H9 (cell line): ENCODE measurements at regions not wholly inside any gene's neighbourhood (a gene's known extent, or its start where the extent isn't known, plus 50 kb on each side); places are given as distances from the start of the nearest gene placed in this dataset.

Experiments
- DNase-seq: peaks from one replicate; pipeline ENCODE4 v3.0.0-alpha.2; 2017
- H2AFZ ChIP-seq: one replicate; pipeline ENCODE4 v1.6.1; 2013; ENCODE audit warnings: mild to moderate bottlenecking, low read length, control low read depth, moderate library complexity
- H2AK5ac ChIP-seq: 2 replicates; pipeline ENCODE4 v1.6.1; 2013; ENCODE audit warnings: low read length, control low read depth, mixed read lengths; ENCODE audit not compliant: insufficient read length
- H2BK120ac ChIP-seq: one replicate; pipeline ENCODE4 v1.6.1; 2013; ENCODE audit warnings: low read depth, mild to moderate bottlenecking, low read length, control low read depth, inconsistent platforms; ENCODE audit not compliant: poor library complexity, severe bottlenecking
- H2BK12ac ChIP-seq: 2 replicates; pipeline ENCODE4 v1.6.1; 2013; ENCODE audit warnings: low read length, control low read depth, mixed read lengths, low read depth; ENCODE audit not compliant: insufficient read length
- H2BK15ac ChIP-seq: 2 replicates; pipeline ENCODE4 v1.6.1; 2013; ENCODE audit warnings: low read depth, low read length, control low read depth
- H2BK20ac ChIP-seq: one replicate; pipeline ENCODE4 v1.6.1; 2013; ENCODE audit warnings: low read depth, mild to moderate bottlenecking, low read length, control low read depth, inconsistent platforms; ENCODE audit not compliant: poor library complexity, severe bottlenecking
- H2BK5ac ChIP-seq: 2 replicates; pipeline ENCODE4 v1.6.1; 2013; ENCODE audit warnings: low read length, control low read depth, mixed read lengths; ENCODE audit not compliant: insufficient read length
- H3K14ac ChIP-seq: 2 replicates; pipeline ENCODE4 v1.6.1; 2013; ENCODE audit warnings: low read length, control low read depth; ENCODE audit not compliant: insufficient read depth
- H3K18ac ChIP-seq: 2 replicates; pipeline ENCODE4 v1.6.1; 2013; ENCODE audit warnings: low read depth, mild to moderate bottlenecking, mixed read lengths, low read length, control low read depth; ENCODE audit not compliant: insufficient read length
- H3K23ac ChIP-seq: 2 replicates; pipeline ENCODE4 v1.6.1; 2013; ENCODE audit warnings: low read length, control low read depth, mixed read lengths, low read depth; ENCODE audit not compliant: insufficient read length
- H3K23me2 ChIP-seq: 2 replicates; pipeline ENCODE4 v1.6.1; 2013; ENCODE audit warnings: low read depth, mild to moderate bottlenecking, mixed read lengths, low read length, control low read depth; ENCODE audit not compliant: insufficient read length, poor library complexity, severe bottlenecking
- H3K27ac ChIP-seq: 2 replicates; pipeline ENCODE4 v1.5.1; 2013; ENCODE audit warnings: low read length, control low read depth, mixed read lengths, low read depth; ENCODE audit not compliant: insufficient read length
- H3K27me3 ChIP-seq: 2 replicates; pipeline ENCODE4 v1.6.1; 2013; ENCODE audit warnings: low read length, control low read depth, inconsistent platforms; ENCODE audit not compliant: insufficient read depth
- H3K4ac ChIP-seq: 2 replicates; pipeline ENCODE4 v1.6.1; 2013; ENCODE audit warnings: low read depth, mild to moderate bottlenecking, control low read depth, inconsistent platforms, low read length, moderate library complexity
- H3K4me1 ChIP-seq: 2 replicates; pipeline ENCODE4 v1.6.1; 2013; ENCODE audit warnings: low read length, control low read depth, inconsistent platforms; ENCODE audit not compliant: insufficient read depth
- H3K4me2 ChIP-seq: 2 replicates; pipeline ENCODE4 v1.6.1; 2013; ENCODE audit warnings: low read length, control low read depth, mixed read lengths; ENCODE audit not compliant: insufficient read length, insufficient read depth
- H3K56ac ChIP-seq: 2 replicates; pipeline ENCODE4 v1.6.1; 2013; ENCODE audit warnings: low read depth, mild to moderate bottlenecking, mixed read lengths, low read length, control low read depth; ENCODE audit not compliant: insufficient read length
- H3K79me1 ChIP-seq: 2 replicates; pipeline ENCODE4 v1.6.1; 2013; ENCODE audit warnings: low read depth, mild to moderate bottlenecking, moderate library complexity, low read length, control low read depth, inconsistent platforms; ENCODE audit not compliant: insufficient read depth, poor library complexity, severe bottlenecking
- H3K79me2 ChIP-seq: 2 replicates; pipeline ENCODE4 v1.6.1; 2013; ENCODE audit warnings: low read length, control low read depth, inconsistent platforms; ENCODE audit not compliant: insufficient read depth
- H3K9ac ChIP-seq: 2 replicates; pipeline ENCODE4 v1.6.1; 2013; ENCODE audit warnings: low read length, control low read depth, mixed read lengths; ENCODE audit not compliant: insufficient read length; ENCODE audit errors: extremely low read depth
- H3K9me3 ChIP-seq: one replicate; pipeline ENCODE4 v1.6.1; 2013; ENCODE audit warnings: low read depth, low read length, inconsistent platforms; ENCODE audit not compliant: control insufficient read depth
- H3T11ph ChIP-seq: one replicate; pipeline ENCODE4 v1.6.1; 2013; ENCODE audit warnings: mild to moderate bottlenecking, low read length, control low read depth, inconsistent platforms
- H4K20me1 ChIP-seq: one replicate; pipeline ENCODE4 v1.6.1; 2013; ENCODE audit not compliant: control insufficient read depth, insufficient read length, insufficient read depth
- H4K5ac ChIP-seq: 2 replicates; pipeline ENCODE4 v1.6.1; 2013; ENCODE audit warnings: low read depth, mild to moderate bottlenecking, mixed read lengths, low read length, control low read depth; ENCODE audit not compliant: insufficient read length
- H4K8ac ChIP-seq: replicated peaks from 2 replicates; pipeline ENCODE4 v1.6.1; 2013; ENCODE audit warnings: low read length, control low read depth, mixed read lengths, low read depth; ENCODE audit not compliant: insufficient read length
- H4K91ac ChIP-seq: 2 replicates; pipeline ENCODE4 v1.6.1; 2013; ENCODE audit warnings: low read depth, mild to moderate bottlenecking, moderate library complexity, mixed read lengths, low read length, control low read depth; ENCODE audit not compliant: insufficient read length
- H3K27ac Mint-ChIP-seq, 3 experiments: 2 replicates in 2 of 3; 3 replicates in 1 of 3; pipeline ENCODE4 v1.8.0; 2020 to 2021; ENCODE audit warnings: mixed read lengths in 3 of 3, mild to moderate bottlenecking in 1 of 3, moderate library complexity in 1 of 3
- H3K27me3 Mint-ChIP-seq: 2 replicates; pipeline ENCODE4 v1.8.0; 2021; ENCODE audit warnings: low read depth, mild to moderate bottlenecking, moderate library complexity, mixed read lengths
- H3K36me3 Mint-ChIP-seq, 3 experiments: 2 replicates in 2 of 3; 3 replicates in 1 of 3; pipeline ENCODE4 v1.8.0; 2020 to 2021; ENCODE audit warnings: low read depth in 3 of 3, mixed read lengths in 3 of 3; ENCODE audit not compliant: insufficient read depth in 1 of 3
- H3K4me1 Mint-ChIP-seq, 2 experiments: 2 replicates each; pipeline ENCODE4 v1.8.0; 2020; ENCODE audit warnings: mixed read lengths in 2 of 2
- H3K4me3 Mint-ChIP-seq, 2 experiments: 2 replicates in 1 of 2; 3 replicates in 1 of 2; pipeline ENCODE4 v1.8.0; 2020 to 2021; ENCODE audit warnings: mild to moderate bottlenecking in 2 of 2, mixed read lengths in 2 of 2, moderate library complexity in 1 of 2
- H3K9me3 Mint-ChIP-seq, 2 experiments: 2 replicates in 1 of 2; 3 replicates in 1 of 2; pipeline ENCODE4 v1.8.0; 2020; ENCODE audit warnings: mild to moderate bottlenecking in 2 of 2, mixed read lengths in 2 of 2, moderate library complexity in 1 of 2
- WGBS: extraction: QIAGEN DNeasy Blood & Tissue Kit; methylation state at CpG from one replicate; pipeline ENCODE4 v1.1.7; 2013; ENCODE audit warnings: missing lambda C conversion rate, low lambda C conversion rate, mixed read lengths; ENCODE audit not compliant: insufficient read length; ENCODE audit errors: extremely low coverage; 5-methylcytosine and 5-hydroxymethylcytosine counted together
- TF ChIP-seq, protein P1 (sequence below): fragments of 200-600 bp; sonication (generic); conservative IDR thresholded peaks from 3 replicates; pipeline ENCODE4 v1.8.0; 2021; ENCODE audit warnings: antibody characterized with exemption, mild to moderate bottlenecking

DNA sequence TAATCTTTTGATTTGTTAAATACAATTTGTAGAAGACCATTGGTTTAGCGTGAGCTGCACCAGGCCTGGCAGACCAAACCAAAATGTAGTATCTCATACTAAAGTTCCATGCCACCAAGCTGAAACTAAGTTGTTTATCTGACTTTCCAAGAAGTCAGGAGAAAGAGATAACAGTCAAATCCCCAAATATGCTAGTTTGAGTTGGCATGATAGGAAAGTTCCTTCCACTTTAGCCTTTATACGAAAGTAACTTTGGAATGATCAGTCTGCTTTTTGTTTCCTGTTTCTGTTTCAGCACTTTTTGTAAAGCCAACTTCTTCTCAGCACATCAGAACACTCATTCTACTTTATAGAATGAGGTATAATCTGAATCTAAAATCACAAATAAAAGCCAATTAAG, 449.2 kb downstream of the GRXCR1 start:
- Histone ChIP-seq H3K56ac (no peak overlapping the region), H3K4ac (no peak overlapping the region), H2BK120ac (no peak overlapping the region), H3K9me3 (no peaks in the 10 kb centered on the region), H2BK15ac (no peak overlapping the region), H3K27me3 (no peaks in the 10 kb centered on the region), H2BK12ac (no peak overlapping the region), H3K27ac (no peak overlapping the region), H4K20me1 (no peaks in the 10 kb centered on the region), H3K4me1 (no peaks in the 10 kb centered on the region), H3K18ac (no peak overlapping the region), H3K23ac (no peak overlapping the region), H2AK5ac (no peak overlapping the region), H4K8ac (no peak overlapping the region), H2AFZ (no peak overlapping the region), H3T11ph (no peak overlapping the region), H3K4me2 (no peak overlapping the region), H4K5ac (no peak overlapping the region), H2BK20ac (no peak overlapping the region), H2BK5ac (no peak overlapping the region), H4K91ac (no peak overlapping the region), H3K14ac (no peak overlapping the region), H3K79me2 (no peaks in the 10 kb centered on the region), H3K9ac (no peak overlapping the region), H3K79me1 (no peaks in the 10 kb centered on the region), H3K23me2 (no peaks in the 10 kb centered on the region)
- Mint-ChIP-seq H3K9me3 (no peaks in the 10 kb centered on the region), H3K4me1 (peaks cover 6% of the 10 kb centered on the region in 2 experiments; a peak in 3 of 4 replicates), H3K27ac (no peak overlapping the region), H3K36me3 (no peaks in the 10 kb centered on the region), H3K27me3 (no peaks in the 10 kb centered on the region), H3K4me3 (no peak overlapping the region)
- DNase-seq, result no peak
- WGBS, result no CpG with 5 or more reads among the region's 2 CpGs
- TF ChIP-seq, protein P1, sequence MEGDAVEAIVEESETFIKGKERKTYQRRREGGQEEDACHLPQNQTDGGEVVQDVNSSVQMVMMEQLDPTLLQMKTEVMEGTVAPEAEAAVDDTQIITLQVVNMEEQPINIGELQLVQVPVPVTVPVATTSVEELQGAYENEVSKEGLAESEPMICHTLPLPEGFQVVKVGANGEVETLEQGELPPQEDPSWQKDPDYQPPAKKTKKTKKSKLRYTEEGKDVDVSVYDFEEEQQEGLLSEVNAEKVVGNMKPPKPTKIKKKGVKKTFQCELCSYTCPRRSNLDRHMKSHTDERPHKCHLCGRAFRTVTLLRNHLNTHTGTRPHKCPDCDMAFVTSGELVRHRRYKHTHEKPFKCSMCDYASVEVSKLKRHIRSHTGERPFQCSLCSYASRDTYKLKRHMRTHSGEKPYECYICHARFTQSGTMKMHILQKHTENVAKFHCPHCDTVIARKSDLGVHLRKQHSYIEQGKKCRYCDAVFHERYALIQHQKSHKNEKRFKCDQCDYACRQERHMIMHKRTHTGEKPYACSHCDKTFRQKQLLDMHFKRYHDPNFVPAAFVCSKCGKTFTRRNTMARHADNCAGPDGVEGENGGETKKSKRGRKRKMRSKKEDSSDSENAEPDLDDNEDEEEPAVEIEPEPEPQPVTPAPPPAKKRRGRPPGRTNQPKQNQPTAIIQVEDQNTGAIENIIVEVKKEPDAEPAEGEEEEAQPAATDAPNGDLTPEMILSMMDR, result no peak
